ENCODE measurements at regions not wholly inside any gene's neighbourhood (a gene's known extent, or its start where the extent isn't known, plus 50 kb on each side); places are given as distances from the start of the nearest gene placed in this dataset.

GRCh38 chrX:44040406-44040805 is 67.2 kb upstream of the NDP start:
- no peak for DNase-seq

GRCh38 chrX:44039556-44039955 is 66.4 kb upstream of the NDP start:
- DNase-seq = no peak

- DNase-seq = peak; percentile 76
These were observed 63.1 kb upstream of the NDP start for GRCh38 chrX:44036336-44036735.

GRCh38 chrX:44035571-44035970 is 62.4 kb upstream of the NDP start:
- no peak for DNase-seq

GRCh38 chrX:44032479-44032878 is 59.3 kb upstream of the NDP start:
- DNase-seq = no peak

- DNase-seq = peak; percentile 19
These were observed 52.4 kb upstream of the NDP start for GRCh38 chrX:44025555-44025954.

Data from EL (cell line).